Heart left ventricle (tissue), 13 donors: ENCODE measurements at regions not wholly inside any gene's neighbourhood (a gene's known extent, or its start where the extent isn't known, plus 50 kb on each side); places are given as distances from the start of the nearest gene placed in this dataset.

Source experiments
- CTCF ChIP-seq, 12 donors: fragments of 200-600 bp; sonication (generic) in 4 of 12; IDR thresholded peaks; one replicate each; pipeline versions ENCODE4 v1.5.0 to v1.8.0; 2018 to 2022; ENCODE audit warnings: antibody characterized with exemption in 12 of 12, mild to moderate bottlenecking in 5 of 12
- POLR2A ChIP-seq, 2 donors: fragments of 450-650 bp; IDR thresholded peaks; one replicate each; pipeline ENCODE4 v1.6.1; 2017; ENCODE audit warnings: antibody characterized with exemption in 2 of 2, mild to moderate bottlenecking in 2 of 2, moderate library complexity in 2 of 2
- donor health status: ischemic (EF 13 %, LVEDD 7.1; RV severe dilation, severe dysfunction).
- donor health status: DM: no; HTN: yes; CAD: no.
- donor health status: DM: no; HTN: no; CAD: no.
- donor health status: ischemic (EF 25% LVEDD 6.9; RV normal size, moderate dysfunction).
- donor health status: ischemic (EF 25% LVEDD 5.7; RV mildly dilated, moderate dysfunction).
- donor health status: ischemic (EF 35%, LVEDD 5.7; RV mildly dilated, moderate dysfunction).
- donor health status: nonischemic (EF 11% LVEDD 7.7; RV severe dilation, severe dysfunction).
- donor health status: DM: yes; HTN: yes; CAD: no.
- donor health status: PGD.
- donor health status: ischemic (EF 29% LVEDD 5.4; RV normal size, mild dysfunction).
- donor health status: nonischemic (EF 23%, LVEDD 6.1; RV moderate dilation, normal function).

- TF ChIP-seq CTCF (IDR thresholded peaks at IDR 0.05) (no peak), POLR2A (IDR thresholded peaks at IDR 0.05) (no peak)
These were observed 656.0 kb upstream of the ID4 start for GRCh38 chr6:19181211-19181610.
